H9 (cell line): ENCODE measurements at regions not wholly inside any gene's neighbourhood (a gene's known extent, or its start where the extent isn't known, plus 50 kb on each side); places are given as distances from the start of the nearest gene placed in this dataset.

Source experiments
- DNase-seq: peaks from one replicate; pipeline ENCODE4 v3.0.0-alpha.2; 2017
- H2AFZ ChIP-seq: one replicate; pipeline ENCODE4 v1.6.1; 2013; ENCODE audit warnings: mild to moderate bottlenecking, low read length, control low read depth, moderate library complexity
- H2AK5ac ChIP-seq: 2 replicates; pipeline ENCODE4 v1.6.1; 2013; ENCODE audit warnings: low read length, control low read depth, mixed read lengths; ENCODE audit not compliant: insufficient read length
- H2BK120ac ChIP-seq: one replicate; pipeline ENCODE4 v1.6.1; 2013; ENCODE audit warnings: low read depth, mild to moderate bottlenecking, low read length, control low read depth, inconsistent platforms; ENCODE audit not compliant: poor library complexity, severe bottlenecking
- H2BK12ac ChIP-seq: 2 replicates; pipeline ENCODE4 v1.6.1; 2013; ENCODE audit warnings: low read length, control low read depth, mixed read lengths, low read depth; ENCODE audit not compliant: insufficient read length
- H2BK15ac ChIP-seq: 2 replicates; pipeline ENCODE4 v1.6.1; 2013; ENCODE audit warnings: low read depth, low read length, control low read depth
- H2BK20ac ChIP-seq: one replicate; pipeline ENCODE4 v1.6.1; 2013; ENCODE audit warnings: low read depth, mild to moderate bottlenecking, low read length, control low read depth, inconsistent platforms; ENCODE audit not compliant: poor library complexity, severe bottlenecking
- H2BK5ac ChIP-seq: 2 replicates; pipeline ENCODE4 v1.6.1; 2013; ENCODE audit warnings: low read length, control low read depth, mixed read lengths; ENCODE audit not compliant: insufficient read length
- H3K14ac ChIP-seq: 2 replicates; pipeline ENCODE4 v1.6.1; 2013; ENCODE audit warnings: low read length, control low read depth; ENCODE audit not compliant: insufficient read depth
- H3K18ac ChIP-seq: 2 replicates; pipeline ENCODE4 v1.6.1; 2013; ENCODE audit warnings: low read depth, mild to moderate bottlenecking, mixed read lengths, low read length, control low read depth; ENCODE audit not compliant: insufficient read length
- H3K23ac ChIP-seq: 2 replicates; pipeline ENCODE4 v1.6.1; 2013; ENCODE audit warnings: low read length, control low read depth, mixed read lengths, low read depth; ENCODE audit not compliant: insufficient read length
- H3K23me2 ChIP-seq: 2 replicates; pipeline ENCODE4 v1.6.1; 2013; ENCODE audit warnings: low read depth, mild to moderate bottlenecking, mixed read lengths, low read length, control low read depth; ENCODE audit not compliant: insufficient read length, poor library complexity, severe bottlenecking
- H3K27ac ChIP-seq: 2 replicates; pipeline ENCODE4 v1.5.1; 2013; ENCODE audit warnings: low read length, control low read depth, mixed read lengths, low read depth; ENCODE audit not compliant: insufficient read length
- H3K27me3 ChIP-seq: 2 replicates; pipeline ENCODE4 v1.6.1; 2013; ENCODE audit warnings: low read length, control low read depth, inconsistent platforms; ENCODE audit not compliant: insufficient read depth
- H3K4ac ChIP-seq: 2 replicates; pipeline ENCODE4 v1.6.1; 2013; ENCODE audit warnings: low read depth, mild to moderate bottlenecking, control low read depth, inconsistent platforms, low read length, moderate library complexity
- H3K4me1 ChIP-seq: 2 replicates; pipeline ENCODE4 v1.6.1; 2013; ENCODE audit warnings: low read length, control low read depth, inconsistent platforms; ENCODE audit not compliant: insufficient read depth
- H3K4me2 ChIP-seq: 2 replicates; pipeline ENCODE4 v1.6.1; 2013; ENCODE audit warnings: low read length, control low read depth, mixed read lengths; ENCODE audit not compliant: insufficient read length, insufficient read depth
- H3K56ac ChIP-seq: 2 replicates; pipeline ENCODE4 v1.6.1; 2013; ENCODE audit warnings: low read depth, mild to moderate bottlenecking, mixed read lengths, low read length, control low read depth; ENCODE audit not compliant: insufficient read length
- H3K79me1 ChIP-seq: 2 replicates; pipeline ENCODE4 v1.6.1; 2013; ENCODE audit warnings: low read depth, mild to moderate bottlenecking, moderate library complexity, low read length, control low read depth, inconsistent platforms; ENCODE audit not compliant: insufficient read depth, poor library complexity, severe bottlenecking
- H3K79me2 ChIP-seq: 2 replicates; pipeline ENCODE4 v1.6.1; 2013; ENCODE audit warnings: low read length, control low read depth, inconsistent platforms; ENCODE audit not compliant: insufficient read depth
- H3K9ac ChIP-seq: 2 replicates; pipeline ENCODE4 v1.6.1; 2013; ENCODE audit warnings: low read length, control low read depth, mixed read lengths; ENCODE audit not compliant: insufficient read length; ENCODE audit errors: extremely low read depth
- H3K9me3 ChIP-seq: one replicate; pipeline ENCODE4 v1.6.1; 2013; ENCODE audit warnings: low read depth, low read length, inconsistent platforms; ENCODE audit not compliant: control insufficient read depth
- H3T11ph ChIP-seq: one replicate; pipeline ENCODE4 v1.6.1; 2013; ENCODE audit warnings: mild to moderate bottlenecking, low read length, control low read depth, inconsistent platforms
- H4K20me1 ChIP-seq: one replicate; pipeline ENCODE4 v1.6.1; 2013; ENCODE audit not compliant: control insufficient read depth, insufficient read length, insufficient read depth
- H4K5ac ChIP-seq: 2 replicates; pipeline ENCODE4 v1.6.1; 2013; ENCODE audit warnings: low read depth, mild to moderate bottlenecking, mixed read lengths, low read length, control low read depth; ENCODE audit not compliant: insufficient read length
- H4K8ac ChIP-seq: replicated peaks from 2 replicates; pipeline ENCODE4 v1.6.1; 2013; ENCODE audit warnings: low read length, control low read depth, mixed read lengths, low read depth; ENCODE audit not compliant: insufficient read length
- H4K91ac ChIP-seq: 2 replicates; pipeline ENCODE4 v1.6.1; 2013; ENCODE audit warnings: low read depth, mild to moderate bottlenecking, moderate library complexity, mixed read lengths, low read length, control low read depth; ENCODE audit not compliant: insufficient read length
- H3K27ac Mint-ChIP-seq, 3 experiments: 2 replicates in 2 of 3; 3 replicates in 1 of 3; pipeline ENCODE4 v1.8.0; 2020 to 2021; ENCODE audit warnings: mixed read lengths in 3 of 3, mild to moderate bottlenecking in 1 of 3, moderate library complexity in 1 of 3
- H3K27me3 Mint-ChIP-seq: 2 replicates; pipeline ENCODE4 v1.8.0; 2021; ENCODE audit warnings: low read depth, mild to moderate bottlenecking, moderate library complexity, mixed read lengths
- H3K36me3 Mint-ChIP-seq, 3 experiments: 2 replicates in 2 of 3; 3 replicates in 1 of 3; pipeline ENCODE4 v1.8.0; 2020 to 2021; ENCODE audit warnings: low read depth in 3 of 3, mixed read lengths in 3 of 3; ENCODE audit not compliant: insufficient read depth in 1 of 3
- H3K4me1 Mint-ChIP-seq, 2 experiments: 2 replicates each; pipeline ENCODE4 v1.8.0; 2020; ENCODE audit warnings: mixed read lengths in 2 of 2
- H3K4me3 Mint-ChIP-seq, 2 experiments: 2 replicates in 1 of 2; 3 replicates in 1 of 2; pipeline ENCODE4 v1.8.0; 2020 to 2021; ENCODE audit warnings: mild to moderate bottlenecking in 2 of 2, mixed read lengths in 2 of 2, moderate library complexity in 1 of 2
- H3K9me3 Mint-ChIP-seq, 2 experiments: 2 replicates in 1 of 2; 3 replicates in 1 of 2; pipeline ENCODE4 v1.8.0; 2020; ENCODE audit warnings: mild to moderate bottlenecking in 2 of 2, mixed read lengths in 2 of 2, moderate library complexity in 1 of 2
- CTCF ChIP-seq: fragments of 200-600 bp; sonication (generic); conservative IDR thresholded peaks from 3 replicates; pipeline ENCODE4 v1.8.0; 2021; ENCODE audit warnings: antibody characterized with exemption, mild to moderate bottlenecking
- WGBS: extraction: QIAGEN DNeasy Blood & Tissue Kit; methylation state at CpG from one replicate; pipeline ENCODE4 v1.1.7; 2013; ENCODE audit warnings: missing lambda C conversion rate, low lambda C conversion rate, mixed read lengths; ENCODE audit not compliant: insufficient read length; ENCODE audit errors: extremely low coverage; 5-methylcytosine and 5-hydroxymethylcytosine counted together

- H3K9me3 ChIP-seq, result no peaks in the 10 kb centered on the region
- Mint-ChIP-seq H3K27ac (no peak overlapping the region), H3K4me3 (no peak overlapping the region), H3K9me3 (no peaks in the 10 kb centered on the region), H3K4me1 (peaks cover 6 to 11% of the 10 kb centered on the region in 2 experiments), H3K36me3 (peaks cover 0 to 2% (median 0%) of the 10 kb centered on the region in 3 experiments; a peak in 2 of 7 replicates), H3K27me3 (peaks cover 3% of the 10 kb centered on the region; the same call in 1 of the 2 replicates)
- H3K4me1 ChIP-seq, result no peaks in the 10 kb centered on the region
- H3K14ac ChIP-seq, result no peak overlapping the region
- no peak overlapping the region for H3K23ac ChIP-seq
- H2AFZ ChIP-seq, result no peak overlapping the region
- no peak overlapping the region for H2AK5ac ChIP-seq
- no peak overlapping the region for H3K4ac ChIP-seq
- H2BK15ac ChIP-seq, result no peak overlapping the region
- H3K23me2 ChIP-seq, result no peaks in the 10 kb centered on the region
- H4K20me1 ChIP-seq, result no peaks in the 10 kb centered on the region
- no peaks in the 10 kb centered on the region for H3K79me1 ChIP-seq
- no peak overlapping the region for H2BK12ac ChIP-seq
- no peak overlapping the region for H4K91ac ChIP-seq
- H3K56ac ChIP-seq, result no peak overlapping the region
- no peak overlapping the region for H4K5ac ChIP-seq
- H2BK120ac ChIP-seq, result no peak overlapping the region
- no peak overlapping the region for H3T11ph ChIP-seq
- H3K4me2 ChIP-seq, result no peak overlapping the region
- DNase-seq, result no peak
- no peak for TF ChIP-seq CTCF
- no peak overlapping the region for H4K8ac ChIP-seq
- H3K27ac ChIP-seq, result no peak overlapping the region
- no peaks in the 10 kb centered on the region for H3K27me3 ChIP-seq
- no peak overlapping the region for H2BK5ac ChIP-seq
- H3K18ac ChIP-seq, result no peak overlapping the region
- H3K9ac ChIP-seq, result no peak overlapping the region
- H2BK20ac ChIP-seq, result no peak overlapping the region
- no CpG with 5 or more reads among the region's 3 CpGs for WGBS
- H3K79me2 ChIP-seq, result no peaks in the 10 kb centered on the region
Measured at GRCh38 chr2:236895497-236895896, 190.2 kb upstream of the COPS8 start.
